ENCODE measurements at regions not wholly inside any gene's neighbourhood (a gene's known extent, or its start where the extent isn't known, plus 50 kb on each side); places are given as distances from the start of the nearest gene placed in this dataset.

- TF ChIP-seq CTCF (conservative IDR thresholded peaks at IDR 0.05; ENCODE audit: low read depth in 2 of 2) = no peak
- TF ChIP-seq EZH2 (IDR thresholded peaks at IDR 0.05; ENCODE audit: low read depth, unreplicated experiment) = no peak
- TF ChIP-seq REST (IDR thresholded peaks at IDR 0.05; ENCODE audit: unreplicated experiment) = no peak
These were observed 98.4 kb upstream of the PRSS16 start for GRCh38 chr6:27149150-27149549.
